B cell (primary cell): ENCODE measurements at regions not wholly inside any gene's neighbourhood (a gene's known extent, or its start where the extent isn't known, plus 50 kb on each side); places are given as distances from the start of the nearest gene placed in this dataset.

Experiments used
- ATAC-seq: fragments of 200-7000 bp; cut with Tn5 transposase; one replicate; pipeline ENCODE4 v1.10.0; 2021; ENCODE audit warnings: low read depth, mild to moderate bottlenecking, moderate number of reproducible peaks, moderate library complexity
- CTCF ChIA-PET: fragments of 350-600 bp; sonication (Branson Sonifier 250); formaldehyde crosslinking; loops from one replicate; lab custom pipeline; 2021; ENCODE audit warnings: antibody characterized with exemption, inconsistent platforms; lab: Charles Lee
- POLR2A ChIA-PET: fragments of 350-600 bp; sonication (Branson Sonifier 250); formaldehyde crosslinking; loops from one replicate; lab custom pipeline; 2021; ENCODE audit warnings: antibody characterized with exemption; lab: Charles Lee
- DNase-seq: peaks from one replicate; pipeline ENCODE4 v3.0.0; 2013
- H2AFZ ChIP-seq: 2 replicates; pipeline ENCODE4 v1.6.1; 2012; ENCODE audit warnings: mild to moderate bottlenecking, low read depth, low read length; ENCODE audit not compliant: insufficient read depth, poor library complexity, severe bottlenecking
- H3K27ac ChIP-seq, 2 donors: 1 replicate in 1 of 2; 2 replicates in 1 of 2; pipeline ENCODE4 v1.5.1; 2012 to 2013; ENCODE audit warnings: low read length in 2 of 2, mild to moderate bottlenecking in 2 of 2, moderate library complexity in 1 of 2
- H3K27me3 ChIP-seq, 4 experiments: fragments of 200-600 bp in 1 of 4; sonication (generic) in 1 of 4; replicated peaks in 1 of 4; 1 replicate in 2 of 4; 2 replicates in 2 of 4; pipeline versions ENCODE4 v1.6.1 to v1.7.0; 2013 to 2016; ENCODE audit warnings: low read length in 3 of 4, mild to moderate bottlenecking in 2 of 4, mixed read lengths in 1 of 4, moderate library complexity in 1 of 4; ENCODE audit not compliant: insufficient read depth in 4 of 4, control insufficient read depth in 3 of 4; ENCODE audit errors: control extremely low read depth in 1 of 4
- H3K36me3 ChIP-seq, 2 experiments: replicated peaks in 1 of 2; 1 replicate in 1 of 2; 2 replicates in 1 of 2; pipeline versions ENCODE4 v1.6.1 to v1.7.1; 2013; ENCODE audit warnings: low read length in 1 of 2; ENCODE audit not compliant: insufficient read depth in 2 of 2, control insufficient read depth in 1 of 2; ENCODE audit errors: control extremely low read depth in 1 of 2, extremely low read depth in 1 of 2
- H3K4me1 ChIP-seq, 2 donors: fragments of 200-600 bp in 1 of 2; sonication (generic) in 1 of 2; 1 replicate in 1 of 2; 2 replicates in 1 of 2; pipeline versions ENCODE4 v1.5.1 to v1.6.1; 2013 to 2017; ENCODE audit warnings: low read length in 2 of 2; ENCODE audit not compliant: control insufficient read depth in 2 of 2, insufficient read depth in 2 of 2
- H3K4me2 ChIP-seq: replicated peaks from 2 replicates; pipeline ENCODE3; 2012; ENCODE audit warnings: mild to moderate bottlenecking, low read depth, low read length; ENCODE audit not compliant: poor library complexity, severe bottlenecking
- H3K4me3 ChIP-seq, 5 experiments: fragments of 200-600 bp in 1 of 5; sonication (generic) in 1 of 5; 1 replicate in 3 of 5; 2 replicates in 2 of 5; pipeline versions ENCODE4 v1.5.1 to v1.7.0; 2011 to 2016; ENCODE audit warnings: low read length in 4 of 5, mild to moderate bottlenecking in 4 of 5, low read depth in 2 of 5, control low read depth in 1 of 5, moderate library complexity in 1 of 5; ENCODE audit not compliant: insufficient read depth in 1 of 5; ENCODE audit errors: control extremely low read depth in 1 of 5, extremely low read depth in 1 of 5
- H3K79me2 ChIP-seq: fragments of 200-600 bp; sonication (generic); one replicate; pipeline ENCODE4 v1.6.0; 2016; ENCODE audit warnings: low read length; ENCODE audit not compliant: control insufficient read depth, insufficient read depth
- H3K9ac ChIP-seq: fragments of 200-600 bp; sonication (generic); 2 replicates; pipeline ENCODE4 v1.6.1; 2017; ENCODE audit warnings: mild to moderate bottlenecking, low read length, moderate library complexity
- H3K9me3 ChIP-seq, 3 donors: one replicate each; pipeline versions ENCODE4 v1.6.1 to v1.7.1; 2013; ENCODE audit warnings: low read length in 2 of 3; ENCODE audit not compliant: control insufficient read depth in 2 of 3, insufficient read depth in 1 of 3; ENCODE audit errors: control extremely low read depth in 1 of 3
- H4K20me1 ChIP-seq: 2 replicates; pipeline ENCODE4 v1.6.0; 2012; ENCODE audit warnings: mild to moderate bottlenecking, low read length; ENCODE audit not compliant: insufficient read depth, control insufficient read depth, poor library complexity, severe bottlenecking
- H3K27ac Mint-ChIP-seq: one replicate; pipeline ENCODE4 v1.8.0; 2021; ENCODE audit warnings: mixed read lengths
- H3K27me3 Mint-ChIP-seq: one replicate; pipeline ENCODE4 v1.8.0; 2021; ENCODE audit warnings: mixed read lengths
- H3K4me1 Mint-ChIP-seq: one replicate; pipeline ENCODE4 v1.8.0; 2021; ENCODE audit warnings: mixed read lengths
- H3K4me3 Mint-ChIP-seq: one replicate; pipeline ENCODE4 v1.8.0; 2021; ENCODE audit warnings: mixed read lengths
- H3K9me3 Mint-ChIP-seq: one replicate; pipeline ENCODE4 v1.8.0; 2022; ENCODE audit warnings: mixed read lengths; ENCODE audit not compliant: insufficient read depth
- CTCF ChIP-seq: fragments of 200-600 bp; IDR thresholded peaks from one replicate; pipeline ENCODE4 v1.8.0; 2022; ENCODE audit warnings: antibody characterized with exemption, mild to moderate bottlenecking
- EZH2 ChIP-seq: IDR thresholded peaks from 2 replicates; pipeline ENCODE4 v1.6.1; 2012; ENCODE audit warnings: borderline replicate concordance, low read depth, mild to moderate bottlenecking, moderate library complexity, low read length; ENCODE audit not compliant: insufficient read depth, poor library complexity, severe bottlenecking
- WGBS: methylation state at CpG from one replicate; pipeline ENCODE4 v1.1.5; 2013; ENCODE audit warnings: missing lambda C conversion rate; ENCODE audit not compliant: insufficient coverage; 5-methylcytosine and 5-hydroxymethylcytosine counted together
- intact Hi-C: fragments of 100-400 bp; cut with micrococcal nuclease; formaldehyde crosslinking; loops from one replicate; pipeline ENCODE4 v1.10.0; 2022

- peaks cover 5% of the 10 kb centered on the region for H3K9me3 Mint-ChIP-seq
Observed at GRCh38 chr4:27081675-27082586, 221.3 kb downstream of the STIM2 start.

More at GRCh38 chr4:27081675-27082586, 221.3 kb downstream of the STIM2 start:
- H3K4me3 Mint-ChIP-seq: no peak overlapping the region
- no peaks in the 10 kb centered on the region for H4K20me1 ChIP-seq
- WGBS: 90% methylated on average over 3 of the region's 6 CpGs
- no peaks in the 10 kb centered on the region for H3K79me2 ChIP-seq
- POLR2A ChIA-PET: no interaction called here
- no peak overlapping the region for H2AFZ ChIP-seq
- H3K27ac Mint-ChIP-seq: no peak overlapping the region
- no peaks in the 10 kb centered on the region for H3K36me3 ChIP-seq
- peaks cover 9% of the 10 kb centered on the region for H3K4me1 Mint-ChIP-seq
- H3K27ac ChIP-seq: no peak overlapping the region
- H3K9ac ChIP-seq: no peak overlapping the region
- H3K27me3 Mint-ChIP-seq: peaks cover 47% of the 10 kb centered on the region
- peaks cover 10 to 11% of the 10 kb centered on the region in 2 donors for H3K4me1 ChIP-seq
- H3K27me3 ChIP-seq: peaks cover 0 to 30% (median 22%) of the 10 kb centered on the region in 4 experiments
- TF ChIP-seq EZH2 (no peak), CTCF (no peak)
- no peak overlapping the region for H3K4me3 ChIP-seq
- intact Hi-C loops: no loop called here
- DNase-seq: no peak
- no peak for ATAC-seq
- no peak overlapping the region for H3K4me2 ChIP-seq
- no peaks in the 10 kb centered on the region for H3K9me3 ChIP-seq
- CTCF ChIA-PET: no interaction called here
